Nephron (organoid): ENCODE measurements at regions not wholly inside any gene's neighbourhood (a gene's known extent, or its start where the extent isn't known, plus 50 kb on each side); places are given as distances from the start of the nearest gene placed in this dataset.

ENCODE experiments used
- H3K27ac Mint-ChIP-seq, 3 experiments: 2 replicates each; pipeline ENCODE4 v1.8.0; 2020; ENCODE audit warnings: mixed read lengths in 3 of 3, mild to moderate bottlenecking in 2 of 3, moderate library complexity in 1 of 3
- H3K27me3 Mint-ChIP-seq: 2 replicates; pipeline ENCODE4 v1.8.0; 2021; ENCODE audit warnings: low read depth, mild to moderate bottlenecking, moderate library complexity, mixed read lengths
- H3K36me3 Mint-ChIP-seq: 2 replicates; pipeline ENCODE4 v1.8.0; 2020; ENCODE audit warnings: low read depth, mixed read lengths
- H3K4me1 Mint-ChIP-seq: 2 replicates; pipeline ENCODE4 v1.8.0; 2020; ENCODE audit warnings: mixed read lengths
- H3K4me3 Mint-ChIP-seq, 3 experiments: 2 replicates each; pipeline ENCODE4 v1.8.0; 2020; ENCODE audit warnings: mild to moderate bottlenecking in 3 of 3, mixed read lengths in 3 of 3, moderate library complexity in 2 of 3
- H3K9me3 Mint-ChIP-seq: 2 replicates; pipeline ENCODE4 v1.8.0; 2020; ENCODE audit warnings: mixed read lengths
- TF ChIP-seq, protein P1 (sequence below), 3 experiments: fragments of 200-600 bp; sonication (generic); IDR thresholded peaks; one replicate each; pipeline ENCODE4 v1.5.0; 2021; ENCODE audit warnings: antibody characterized with exemption in 3 of 3; ENCODE audit not compliant: unreplicated experiment in 3 of 3

DNA sequence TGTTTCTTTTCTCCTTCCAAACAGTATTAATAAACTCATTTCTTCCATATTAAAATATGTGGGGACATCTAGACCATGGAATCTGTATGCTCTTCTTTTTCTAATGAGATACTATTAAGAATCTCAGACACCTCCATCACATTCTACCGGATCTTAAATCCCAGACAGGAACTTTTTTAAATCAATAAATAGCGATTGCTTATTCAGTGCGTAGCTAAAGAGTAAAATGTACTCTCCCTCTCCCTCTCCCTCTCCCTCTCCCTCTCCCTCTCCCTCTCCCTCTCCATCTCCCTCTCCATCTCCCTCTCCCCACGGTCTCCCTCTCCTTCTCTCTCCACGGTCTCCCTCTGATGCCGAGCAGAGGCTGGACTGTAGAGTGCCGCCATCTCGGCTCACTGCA lies 297.0 kb downstream of the HNRNPD start:
- Mint-ChIP-seq H3K27me3 (no peaks in the 10 kb centered on the region), H3K36me3 (no peaks in the 10 kb centered on the region), H3K4me1 (no peaks in the 10 kb centered on the region), H3K9me3 (peaks cover 2% of the 10 kb centered on the region), H3K27ac (no peak overlapping the region), H3K4me3 (no peak overlapping the region)
- TF ChIP-seq, protein P1, sequence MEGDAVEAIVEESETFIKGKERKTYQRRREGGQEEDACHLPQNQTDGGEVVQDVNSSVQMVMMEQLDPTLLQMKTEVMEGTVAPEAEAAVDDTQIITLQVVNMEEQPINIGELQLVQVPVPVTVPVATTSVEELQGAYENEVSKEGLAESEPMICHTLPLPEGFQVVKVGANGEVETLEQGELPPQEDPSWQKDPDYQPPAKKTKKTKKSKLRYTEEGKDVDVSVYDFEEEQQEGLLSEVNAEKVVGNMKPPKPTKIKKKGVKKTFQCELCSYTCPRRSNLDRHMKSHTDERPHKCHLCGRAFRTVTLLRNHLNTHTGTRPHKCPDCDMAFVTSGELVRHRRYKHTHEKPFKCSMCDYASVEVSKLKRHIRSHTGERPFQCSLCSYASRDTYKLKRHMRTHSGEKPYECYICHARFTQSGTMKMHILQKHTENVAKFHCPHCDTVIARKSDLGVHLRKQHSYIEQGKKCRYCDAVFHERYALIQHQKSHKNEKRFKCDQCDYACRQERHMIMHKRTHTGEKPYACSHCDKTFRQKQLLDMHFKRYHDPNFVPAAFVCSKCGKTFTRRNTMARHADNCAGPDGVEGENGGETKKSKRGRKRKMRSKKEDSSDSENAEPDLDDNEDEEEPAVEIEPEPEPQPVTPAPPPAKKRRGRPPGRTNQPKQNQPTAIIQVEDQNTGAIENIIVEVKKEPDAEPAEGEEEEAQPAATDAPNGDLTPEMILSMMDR (IDR thresholded peaks at IDR 0.05; ENCODE audit: unreplicated experiment in 3 of 3), result no peak

DNA sequence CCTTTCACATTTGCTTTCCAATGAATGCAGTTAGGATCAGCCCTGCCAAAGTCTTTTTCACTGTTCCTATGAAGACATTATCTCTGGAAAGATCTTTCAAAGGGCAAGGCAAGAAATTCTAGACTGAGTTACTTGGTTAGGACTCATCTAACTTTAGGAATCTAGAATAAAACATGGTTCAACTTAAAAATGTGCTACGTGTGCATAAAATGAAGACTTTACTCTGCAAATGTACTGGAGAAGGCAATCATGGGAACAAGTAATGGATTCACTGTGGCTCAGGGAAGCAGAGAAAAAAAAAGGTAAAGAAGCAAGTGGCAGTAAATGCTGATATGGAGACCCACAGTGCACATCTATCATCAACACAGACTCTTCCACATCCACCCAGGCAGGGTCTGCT lies 297.4 kb downstream of the HNRNPD start:
- no peaks in the 10 kb centered on the region for H3K4me1 Mint-ChIP-seq
- TF ChIP-seq, protein P1 (IDR thresholded peaks at IDR 0.05; ENCODE audit: unreplicated experiment in 3 of 3), result no peak
- no peak overlapping the region for H3K4me3 Mint-ChIP-seq
- no peaks in the 10 kb centered on the region for H3K36me3 Mint-ChIP-seq
- no peaks in the 10 kb centered on the region for H3K27me3 Mint-ChIP-seq
- H3K27ac Mint-ChIP-seq, result no peak overlapping the region
- H3K9me3 Mint-ChIP-seq, result peaks cover 2% of the 10 kb centered on the region

DNA sequence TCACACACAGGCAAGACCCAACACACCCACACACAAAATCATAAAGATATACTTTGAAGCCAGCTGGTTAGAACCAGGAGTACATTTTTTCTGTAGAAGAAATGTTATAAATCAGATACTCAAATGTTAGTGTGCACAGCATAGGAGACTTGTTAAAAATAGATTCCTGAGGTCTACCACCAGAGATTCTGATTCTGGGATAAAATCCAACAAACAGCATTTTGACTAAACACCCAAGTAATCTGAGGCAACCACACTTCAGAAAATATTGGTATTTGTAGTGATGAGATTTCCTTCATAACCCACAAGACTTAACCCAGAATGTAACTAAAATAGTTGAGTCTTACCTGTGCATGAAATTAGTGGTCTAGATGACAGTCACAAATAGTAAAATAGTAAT lies 301.8 kb downstream of the HNRNPD start:
- H3K4me3 Mint-ChIP-seq, result no peak overlapping the region
- no peaks in the 10 kb centered on the region for H3K36me3 Mint-ChIP-seq
- no peak overlapping the region for H3K27ac Mint-ChIP-seq
- no peaks in the 10 kb centered on the region for H3K4me1 Mint-ChIP-seq
- H3K9me3 Mint-ChIP-seq, result peaks cover 2% of the 10 kb centered on the region
- no peaks in the 10 kb centered on the region for H3K27me3 Mint-ChIP-seq
- TF ChIP-seq, protein P1 (IDR thresholded peaks at IDR 0.05; ENCODE audit: unreplicated experiment in 3 of 3), result no peak

DNA sequence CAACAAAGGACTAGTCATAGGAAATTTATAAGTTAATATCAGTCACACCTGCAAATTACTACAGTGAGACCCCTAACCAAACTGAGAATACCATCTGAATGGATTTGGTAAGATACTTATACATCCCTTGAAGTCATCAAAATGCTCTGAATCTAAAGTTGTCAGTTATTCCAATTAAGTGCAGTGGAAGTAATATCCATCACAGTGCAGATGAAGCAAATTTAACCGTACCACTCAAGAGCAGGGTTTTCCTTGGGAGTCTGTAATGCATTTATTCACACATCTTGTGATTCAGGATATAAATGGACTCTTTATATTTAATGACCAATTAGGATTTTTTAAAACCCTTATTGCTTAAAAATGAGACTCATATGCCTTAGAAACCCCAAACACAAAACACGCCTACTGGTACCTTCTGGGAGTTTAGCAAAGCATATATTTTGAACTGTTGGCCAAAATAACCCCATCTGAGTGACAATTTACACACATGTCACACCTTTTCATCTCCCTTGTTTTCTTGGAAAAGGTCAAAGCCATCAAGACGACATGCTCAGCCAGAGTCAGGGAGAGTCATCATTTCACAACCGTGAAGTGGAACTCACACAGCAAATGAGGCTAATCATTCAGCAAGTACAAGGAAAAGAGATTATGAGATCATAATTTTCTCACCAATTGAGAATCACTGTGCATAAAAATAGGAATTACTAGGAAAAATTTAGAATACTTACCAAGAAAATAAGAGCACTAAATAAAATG lies 303.7 kb downstream of the HNRNPD start:
- Mint-ChIP-seq H3K27me3 (no peaks in the 10 kb centered on the region), H3K9me3 (no peaks in the 10 kb centered on the region), H3K4me3 (no peak overlapping the region), H3K4me1 (no peaks in the 10 kb centered on the region), H3K36me3 (no peaks in the 10 kb centered on the region), H3K27ac (no peak overlapping the region)
- TF ChIP-seq, protein P1 (IDR thresholded peaks at IDR 0.05; ENCODE audit: unreplicated experiment in 3 of 3), result no peak

DNA sequence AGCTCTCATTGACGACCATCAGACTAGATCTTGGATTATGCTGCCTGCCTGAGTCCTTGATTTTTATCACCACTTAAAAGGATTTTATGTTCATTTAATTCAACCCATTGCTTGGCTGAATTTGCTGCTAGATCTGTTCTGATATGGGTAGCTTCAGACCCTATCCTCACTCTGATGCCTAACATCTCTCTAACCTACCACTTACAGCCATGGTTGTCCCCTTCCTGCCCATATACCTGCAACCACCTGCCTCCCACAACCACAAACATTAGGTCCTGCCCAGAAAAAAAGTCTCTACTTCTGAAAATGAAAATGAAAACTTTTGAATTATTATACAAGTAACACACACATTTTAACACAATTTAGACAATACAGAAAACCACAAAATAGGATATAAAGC lies 310.8 kb downstream of the HNRNPD start:
- H3K9me3 Mint-ChIP-seq, result no peaks in the 10 kb centered on the region
- no peaks in the 10 kb centered on the region for H3K36me3 Mint-ChIP-seq
- H3K27me3 Mint-ChIP-seq, result peaks cover 6% of the 10 kb centered on the region
- H3K27ac Mint-ChIP-seq, result no peak overlapping the region
- TF ChIP-seq, protein P1 (IDR thresholded peaks at IDR 0.05; ENCODE audit: unreplicated experiment in 3 of 3), result no peak
- no peak overlapping the region for H3K4me3 Mint-ChIP-seq
- H3K4me1 Mint-ChIP-seq, result no peaks in the 10 kb centered on the region

DNA sequence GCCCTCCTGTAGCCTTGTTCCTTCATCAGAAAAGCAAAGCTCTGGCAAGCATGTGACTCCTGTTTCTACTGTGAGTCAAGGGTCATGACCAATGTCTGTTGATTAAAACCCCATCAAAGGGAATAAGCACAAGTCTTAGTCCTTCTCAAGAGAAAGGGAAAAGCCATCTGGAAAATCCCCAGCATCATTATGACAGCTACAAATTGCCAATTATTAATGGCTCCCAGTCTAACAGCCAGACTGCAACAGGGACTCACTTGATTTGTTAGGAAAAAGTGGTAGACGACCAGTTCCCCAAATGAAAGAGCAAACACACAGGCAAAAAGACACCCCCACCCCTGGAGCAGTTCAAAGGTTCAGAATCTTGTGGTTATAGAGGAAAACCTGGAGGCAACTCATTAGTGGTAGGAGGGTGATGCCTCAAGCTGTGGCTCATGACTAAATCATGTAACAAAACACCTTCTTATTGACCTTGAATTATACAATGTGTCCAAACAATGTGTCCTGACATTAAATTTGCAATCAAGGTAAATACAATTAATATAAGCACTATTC lies 315.7 kb downstream of the HNRNPD start:
- Mint-ChIP-seq H3K27ac (no peak overlapping the region), H3K27me3 (peaks cover 2% of the 10 kb centered on the region), H3K36me3 (no peaks in the 10 kb centered on the region), H3K9me3 (peaks cover 6% of the 10 kb centered on the region), H3K4me3 (no peak overlapping the region), H3K4me1 (no peaks in the 10 kb centered on the region)
- TF ChIP-seq, protein P1 (IDR thresholded peaks at IDR 0.05; ENCODE audit: unreplicated experiment in 3 of 3), result no peak
